Right ventricle myocardium inferior (tissue), 1 donor: ENCODE measurements at regions not wholly inside any gene's neighbourhood (a gene's known extent, or its start where the extent isn't known, plus 50 kb on each side); places are given as distances from the start of the nearest gene placed in this dataset.

Experiments
- ATAC-seq: fragments of 200-7000 bp; cut with Tn5 transposase; one replicate; pipeline ENCODE4 v1.9.1; 2020; ENCODE audit warnings: mild to moderate bottlenecking, moderate library complexity
- DNase-seq: peaks from one replicate; pipeline ENCODE4 v3.0.0; 2021; ENCODE audit errors: missing footprints
- intact Hi-C: fragments of 100-400 bp; cut with DNase I; formaldehyde crosslinking; loops from one replicate; pipeline ENCODE4 v1.11.0; 2022
- donor health status: DM: no; HTN: yes; CAD: no; lungs with severe emphysema.

DNA sequence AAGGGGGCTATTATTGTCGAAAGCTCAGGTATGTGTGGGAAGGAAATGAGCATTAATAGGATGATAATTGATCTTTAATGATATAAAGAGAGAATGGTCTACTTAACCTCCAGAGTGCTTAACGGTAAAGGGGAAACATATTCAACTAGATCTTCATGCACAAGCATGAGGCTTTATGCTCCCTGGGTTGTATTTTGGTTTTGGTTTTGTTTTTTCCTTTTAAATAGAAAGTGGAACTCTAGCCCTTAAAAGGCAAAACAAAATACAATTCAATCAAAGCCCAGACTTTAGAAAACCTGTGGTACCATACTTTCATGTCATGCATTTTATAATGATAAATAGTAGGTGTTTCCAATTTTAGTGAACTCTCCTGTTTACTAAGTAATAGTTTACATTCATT is 622.7 kb downstream of the METTL15 start:
- ATAC-seq: no peak
- intact Hi-C loops: no loop called here
- no peak for DNase-seq

DNA sequence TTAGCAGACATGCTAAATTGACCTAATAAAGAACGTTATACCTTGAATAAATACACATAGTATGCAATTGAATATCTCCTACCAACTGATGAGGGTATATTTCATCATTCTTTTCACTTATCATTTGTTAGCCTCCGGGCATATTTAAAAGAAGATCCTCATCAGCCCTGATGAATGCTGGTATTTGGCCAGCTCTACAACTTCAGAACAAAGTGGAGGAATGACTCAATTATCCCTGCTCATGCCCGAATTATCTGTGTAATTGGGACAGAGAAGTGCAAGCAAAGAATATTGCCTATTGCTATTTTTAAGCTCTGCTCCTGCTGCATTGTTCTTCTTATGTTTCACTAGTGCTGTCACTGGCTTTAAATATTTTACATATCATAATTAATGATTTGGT is 622.1 kb downstream of the METTL15 start:
- DNase-seq: no peak
- intact Hi-C loops: no loop called here
- ATAC-seq: no peak

DNA sequence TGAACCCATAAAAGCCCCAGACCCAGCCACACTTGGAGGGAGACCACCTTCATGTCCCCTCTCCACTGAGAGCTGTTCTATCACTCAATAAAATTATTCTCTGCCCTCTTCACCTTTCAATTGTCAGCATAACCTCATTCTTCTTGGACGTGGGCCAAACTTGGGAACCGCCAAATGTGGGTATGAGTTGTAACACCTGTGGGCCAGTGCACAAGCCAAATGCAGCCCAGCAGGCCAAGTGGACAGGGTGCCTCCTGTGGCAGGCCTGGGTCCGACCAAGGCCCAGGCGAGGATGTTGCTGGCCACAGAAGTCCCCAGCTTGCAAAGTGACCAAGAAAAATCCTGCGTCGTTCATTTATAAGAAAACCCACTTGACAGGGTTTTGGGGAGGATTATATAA is 621.2 kb downstream of the METTL15 start:
- intact Hi-C loops: no loop called here
- ATAC-seq: no peak
- DNase-seq: no peak

DNA sequence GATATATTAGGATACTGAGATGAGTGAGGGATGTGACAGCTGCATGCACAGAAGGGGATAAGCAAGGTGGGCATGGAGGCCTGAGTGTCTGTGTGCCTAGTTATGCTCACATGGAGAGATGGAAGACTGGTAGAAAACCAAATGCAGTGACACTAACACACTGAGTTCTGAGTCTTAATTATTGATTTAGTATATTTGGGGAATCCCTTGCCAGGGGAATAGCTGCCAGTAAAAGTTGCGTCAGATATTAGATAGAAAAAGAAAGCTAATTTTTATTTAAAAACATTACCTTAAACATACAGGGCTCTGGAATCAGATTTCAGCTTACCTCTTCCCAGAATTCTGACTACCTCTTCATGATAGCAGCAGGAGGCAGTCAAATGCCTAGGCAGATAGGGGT is 620.5 kb downstream of the METTL15 start:
- no peak for DNase-seq
- no peak for ATAC-seq
- intact Hi-C loops: no loop called here

- DNase-seq (no peak), ATAC-seq (no peak)
- intact Hi-C loops: no loop called here
Measured at GRCh38 chr11:28727254-28727653, 619.1 kb downstream of the METTL15 start.

DNA sequence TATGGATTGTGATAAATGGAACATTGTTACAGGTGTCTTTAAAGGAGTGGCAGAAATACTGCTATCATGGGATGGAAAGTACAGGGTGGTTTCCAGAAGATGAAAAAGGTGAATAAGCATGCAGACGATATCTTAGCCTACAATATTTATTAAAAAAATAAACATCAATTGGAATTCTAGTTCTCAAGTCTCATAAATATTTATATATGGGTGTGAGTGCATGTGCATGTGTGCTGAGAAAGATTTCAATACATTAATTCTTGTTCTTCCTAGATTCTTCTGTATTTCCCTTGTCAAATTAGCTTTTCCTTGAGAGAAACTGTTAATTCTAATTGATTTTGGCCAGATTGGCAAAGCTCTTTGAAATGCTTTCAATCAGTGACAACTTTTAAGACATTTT is 618.2 kb downstream of the METTL15 start:
- no peak for DNase-seq
- intact Hi-C loops: no loop called here
- ATAC-seq: no peak

GRCh38 chr11:28715726-28716125 is 607.5 kb downstream of the METTL15 start:
- no peak for ATAC-seq
- DNase-seq: no peak
- intact Hi-C loops: no loop called here

GRCh38 chr11:28713850-28714249 is 605.7 kb downstream of the METTL15 start:
- no peak for ATAC-seq
- intact Hi-C loops: loop anchor here (5.0 kb wide), 1 partner anchor 352 kb away; no protein-coding TSS in a partner anchor
- DNase-seq: no peak

GRCh38 chr11:28708075-28708474 is 599.9 kb downstream of the METTL15 start:
- ATAC-seq: no peak
- intact Hi-C loops: no loop called here
- DNase-seq: no peak

DNA sequence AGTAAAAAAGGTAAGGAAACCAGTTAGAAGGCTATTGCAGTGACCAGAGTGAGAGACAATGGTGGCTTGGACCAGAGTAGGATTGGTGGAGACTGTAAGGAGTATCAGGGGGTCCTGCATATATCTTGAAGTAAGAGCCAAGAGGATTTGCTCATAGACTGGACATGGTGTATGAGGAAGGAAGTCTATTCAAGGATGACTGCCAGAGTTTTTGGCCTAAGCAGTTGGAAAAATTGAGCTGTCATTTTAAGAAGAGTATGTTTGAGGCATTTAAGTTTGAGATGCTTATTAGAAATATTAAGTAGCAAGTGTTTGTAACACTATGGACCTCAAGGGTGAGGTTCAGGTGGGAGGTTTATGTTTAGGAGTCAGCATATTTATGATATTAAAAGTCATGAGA is 596.6 kb downstream of the METTL15 start:
- no peak for DNase-seq
- no peak for ATAC-seq
- intact Hi-C loops: no loop called here

DNA sequence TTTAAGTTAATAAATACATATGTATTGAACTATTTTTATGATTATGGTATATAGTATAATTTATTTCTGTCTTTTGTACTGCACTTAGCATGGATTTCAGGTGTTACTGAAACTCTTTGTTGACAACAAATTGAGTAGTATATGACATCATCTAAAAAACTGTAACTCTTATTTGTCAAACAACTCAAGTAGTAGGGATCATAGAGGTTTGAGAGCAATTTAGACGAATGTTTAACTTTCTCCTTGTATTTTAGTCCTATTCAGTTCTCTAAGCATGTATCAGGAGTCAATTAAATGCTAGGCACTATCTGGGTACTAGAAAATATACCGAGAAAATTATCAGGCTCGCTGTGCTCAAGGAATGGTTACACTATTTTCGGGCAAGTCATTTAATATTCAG is 595.2 kb downstream of the METTL15 start:
- intact Hi-C loops: no loop called here
- no peak for ATAC-seq
- no peak for DNase-seq

- intact Hi-C loops: no loop called here
- ATAC-seq (no peak), DNase-seq (no peak)
Measured at GRCh38 chr11:28702871-28703270, 594.7 kb downstream of the METTL15 start.

GRCh38 chr11:28702450-28702790 is 594.2 kb downstream of the METTL15 start:
- DNase-seq (no peak), ATAC-seq (no peak)
- intact Hi-C loops: no loop called here

DNA sequence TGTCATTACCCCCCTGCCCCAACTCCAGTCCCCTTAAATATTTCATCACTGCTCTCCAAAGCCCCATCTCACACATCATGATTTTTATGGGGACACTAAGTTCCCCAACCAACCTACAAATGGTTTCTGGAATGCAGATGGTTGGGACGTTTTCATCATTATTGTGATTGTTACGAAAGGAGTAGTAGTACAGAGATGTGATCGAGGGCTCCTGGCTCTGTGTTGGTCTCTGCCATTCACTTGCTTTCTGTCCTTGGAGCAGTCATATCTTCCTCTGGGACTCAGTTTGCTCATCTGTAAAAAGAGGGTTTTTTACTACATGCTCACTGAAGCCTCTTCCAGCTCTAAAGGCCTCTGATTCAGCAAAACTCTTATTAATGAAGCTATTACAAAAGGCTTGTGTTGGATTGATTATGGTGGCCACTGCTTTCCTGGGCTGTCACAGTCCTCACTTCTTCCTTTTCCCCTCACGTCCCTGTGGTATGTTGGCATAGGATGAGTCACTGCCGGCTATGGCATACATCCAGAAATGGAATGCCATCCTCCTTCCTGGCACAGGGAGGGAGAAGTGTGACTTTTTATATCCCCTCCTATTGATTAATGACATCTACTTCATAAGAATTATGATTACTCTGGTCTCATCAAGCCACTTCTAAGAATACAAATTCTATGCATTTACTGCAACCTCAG is 593.7 kb downstream of the METTL15 start:
- intact Hi-C loops: no loop called here
- no peak for ATAC-seq
- no peak for DNase-seq

DNA sequence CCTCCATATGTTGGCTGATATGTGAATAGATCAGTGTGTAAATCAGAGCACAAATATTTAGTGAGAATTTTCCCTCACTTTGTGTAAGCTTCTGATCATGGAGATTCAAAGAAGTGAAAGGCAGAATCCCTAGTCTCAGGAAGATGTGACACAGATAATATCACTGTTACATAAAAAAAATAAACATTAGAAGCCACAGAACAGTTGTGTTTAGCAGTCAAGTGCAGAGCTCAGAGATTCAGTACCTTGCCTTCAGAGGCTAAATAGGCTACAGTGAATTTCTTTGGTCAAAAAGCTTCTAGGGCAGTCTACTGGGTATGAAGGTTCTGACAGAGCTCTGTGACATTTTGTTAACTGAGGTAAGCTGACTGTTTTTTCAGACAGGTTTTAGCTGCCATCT is 591.5 kb downstream of the METTL15 start:
- intact Hi-C loops: loop anchor here (5.0 kb wide), 1 partner anchor 997 kb away; the partner anchor contains the start of gene BDNF
- DNase-seq (no peak), ATAC-seq (no peak)

GRCh38 chr11:28697920-28698827 is 590.0 kb downstream of the METTL15 start:
- ATAC-seq (no peak), DNase-seq (peak; percentile 68)
- intact Hi-C loops: loop anchor here (5.0 kb wide), 1 partner anchor 996 kb away; the partner anchor contains the start of gene BDNF

DNA sequence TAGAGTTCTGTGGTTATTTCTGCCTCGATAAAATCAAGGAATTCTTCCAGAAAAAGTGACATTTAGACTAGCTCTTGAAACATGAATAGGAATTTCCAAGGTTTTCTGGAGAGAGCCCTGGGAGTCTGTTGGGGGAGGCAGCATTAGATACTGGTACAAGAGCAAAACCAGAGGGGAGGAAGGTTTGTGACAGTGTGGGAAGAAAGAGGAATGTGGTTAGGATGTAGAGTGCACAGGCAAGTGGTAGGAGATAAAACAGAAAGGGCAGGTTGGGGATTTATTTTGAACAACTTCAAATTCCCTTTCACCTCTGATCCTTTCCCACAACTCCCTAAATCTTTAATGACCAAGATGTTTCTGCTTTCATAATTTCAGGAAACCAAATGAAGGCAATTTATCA is 588.4 kb downstream of the METTL15 start:
- no peak for DNase-seq
- intact Hi-C loops: loop anchor here (5.0 kb wide), 1 partner anchor 994 kb away; the partner anchor contains the start of gene BDNF

GRCh38 chr11:28690746-28691145 is 582.6 kb downstream of the METTL15 start:
- intact Hi-C loops: no loop called here
- ATAC-seq: no peak
- no peak for DNase-seq

More for the DNA sequence above, 588.4 kb downstream of the METTL15 start:
- ATAC-seq: no peak

GRCh38 chr11:28684011-28684586 is 575.9 kb downstream of the METTL15 start:
- intact Hi-C loops: no loop called here
- no peak for ATAC-seq
- no peak for DNase-seq
